GM19025 (cell line): ENCODE measurements at regions not wholly inside any gene's neighbourhood (a gene's known extent, or its start where the extent isn't known, plus 50 kb on each side); places are given as distances from the start of the nearest gene placed in this dataset.

Experiments used
- ATAC-seq: cut with Tn5 transposase; IDR thresholded peaks from one replicate; pipeline ENCODE4 v1.9.1; 2021; ENCODE audit warnings: mild to moderate bottlenecking, low read depth, moderate library complexity; ENCODE audit not compliant: unreplicated experiment

- no peak for ATAC-seq
These were observed 146.5 kb downstream of the SYK start for GRCh38 chr9:90948156-90948555.

DNA sequence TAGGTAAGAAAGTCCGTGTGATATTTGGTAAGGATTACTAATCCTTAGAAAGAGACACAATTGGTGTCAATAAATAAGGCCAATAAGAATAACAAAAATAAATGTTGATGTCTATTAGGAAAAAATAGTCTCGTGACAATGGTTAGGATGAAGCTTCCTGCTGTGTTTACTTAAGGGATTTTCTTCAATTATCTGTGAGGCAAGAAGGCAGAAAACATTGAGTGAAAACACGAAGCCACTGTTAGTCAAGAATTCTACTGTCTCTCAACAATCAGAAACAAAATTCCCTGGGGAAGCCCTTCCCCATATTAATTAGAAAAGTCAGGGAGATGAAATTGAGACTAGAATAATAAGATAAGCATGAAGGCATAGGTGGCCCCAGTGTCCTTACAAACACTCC lies 149.0 kb downstream of the SYK start:
- no peak for ATAC-seq

DNA sequence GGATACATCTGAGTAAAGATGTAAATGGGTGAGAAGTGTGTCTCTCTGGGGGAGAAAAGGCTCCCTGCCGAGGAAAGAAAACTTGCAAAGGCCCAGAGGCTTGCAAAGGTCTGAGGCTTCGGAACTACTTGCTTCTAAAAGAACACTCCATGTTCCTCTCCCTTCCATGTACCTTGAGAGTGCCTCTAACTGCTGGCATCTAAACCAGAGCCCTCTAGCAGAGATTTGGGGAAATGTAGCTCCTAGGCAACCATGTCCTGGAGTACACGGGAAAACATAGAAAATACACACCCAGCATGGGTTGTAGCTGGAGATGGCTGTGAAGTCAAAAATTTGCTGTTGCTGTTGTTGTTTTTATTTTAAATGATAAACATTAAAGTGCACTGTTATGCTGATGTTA lies 151.6 kb downstream of the SYK start:
- ATAC-seq: no peak

GRCh38 chr9:90953805-90954204 lies 152.2 kb downstream of the SYK start:
- no peak for ATAC-seq

DNA sequence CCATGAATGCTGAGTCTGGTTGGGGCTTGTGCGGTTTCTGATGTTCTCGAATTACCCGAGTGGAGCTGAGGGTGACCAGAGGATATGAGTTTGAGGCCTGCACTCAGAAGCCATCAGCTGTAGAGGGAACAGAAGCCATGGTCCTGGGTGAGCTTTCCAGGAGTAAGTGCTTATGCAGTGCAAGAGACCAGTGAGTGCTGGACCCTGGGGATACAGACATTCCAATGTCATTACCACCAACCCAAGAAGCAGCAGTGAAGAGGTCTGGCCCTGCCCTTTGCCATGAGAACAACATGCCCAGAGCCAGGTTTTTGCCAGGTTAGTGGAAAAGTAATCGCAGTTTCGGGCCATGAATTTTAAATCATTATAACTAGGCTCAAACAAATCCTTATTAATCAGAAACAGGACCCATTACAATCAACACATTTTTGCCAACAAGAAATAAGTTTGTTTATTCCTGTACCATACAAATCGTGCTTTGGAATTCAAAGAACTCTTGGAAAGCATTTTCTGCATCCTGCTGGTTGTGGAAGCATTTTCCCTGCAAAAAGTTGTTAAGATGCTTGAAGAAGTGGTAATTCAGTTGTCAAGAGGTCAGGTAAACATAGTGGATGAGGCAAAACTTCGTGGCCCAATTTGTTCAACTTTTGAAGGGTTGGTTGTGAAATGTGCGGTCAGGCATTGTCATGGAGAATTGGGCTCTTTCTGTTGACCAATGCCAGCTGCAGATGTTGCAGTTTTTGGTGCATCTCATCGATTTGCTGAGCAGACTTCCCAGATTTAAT lies 154.6 kb downstream of the SYK start:
- ATAC-seq: no peak

- ATAC-seq: no peak
These were observed 156.7 kb downstream of the SYK start for GRCh38 chr9:90958328-90958727.

DNA sequence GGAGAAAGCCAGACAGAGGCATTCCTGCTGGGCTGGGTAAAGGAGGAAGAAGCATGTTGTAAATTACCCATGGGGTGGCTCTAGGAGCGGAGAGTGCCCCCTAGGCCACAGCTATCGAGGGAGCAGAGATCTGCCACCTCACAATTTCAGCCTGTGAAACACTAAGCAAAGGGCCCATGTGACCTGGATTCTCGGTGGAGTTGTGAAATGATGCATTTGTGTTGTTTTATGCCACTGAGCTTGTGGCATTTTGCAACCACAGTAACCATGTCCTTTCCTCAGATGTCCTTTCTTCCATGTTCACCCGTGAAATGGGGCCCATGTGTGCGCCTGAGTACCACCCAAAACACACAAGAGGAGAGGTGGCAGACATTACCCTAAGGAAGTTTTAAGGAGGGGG lies 159.3 kb downstream of the SYK start:
- no peak for ATAC-seq

DNA sequence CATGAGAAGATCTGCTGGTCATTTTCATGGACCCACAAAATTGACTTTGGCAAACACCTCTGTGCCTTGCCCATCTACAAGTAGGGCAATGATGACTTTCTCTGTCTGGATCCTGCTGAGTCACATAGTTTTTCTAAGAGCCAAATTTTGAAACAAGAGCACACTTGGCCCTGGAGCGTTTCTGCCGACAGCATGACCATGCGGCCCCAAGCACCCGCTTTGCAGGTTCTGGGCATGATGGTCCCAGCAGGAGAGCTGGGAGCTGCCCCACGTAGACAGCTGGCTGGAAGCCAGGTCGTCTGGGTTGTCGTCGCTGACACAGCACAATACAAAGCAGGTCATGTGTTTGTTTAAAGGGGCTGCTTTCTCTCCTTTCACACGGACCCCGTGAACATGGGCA lies 159.8 kb downstream of the SYK start:
- no peak for ATAC-seq

- no peak for ATAC-seq
These were observed 162.7 kb downstream of the SYK start for GRCh38 chr9:90964101-90965020.

- ATAC-seq: no peak
These were observed 163.8 kb downstream of the SYK start for GRCh38 chr9:90965226-90966030.

- ATAC-seq: no peak
These were observed 164.3 kb downstream of the SYK start for GRCh38 chr9:90966031-90966290.

DNA sequence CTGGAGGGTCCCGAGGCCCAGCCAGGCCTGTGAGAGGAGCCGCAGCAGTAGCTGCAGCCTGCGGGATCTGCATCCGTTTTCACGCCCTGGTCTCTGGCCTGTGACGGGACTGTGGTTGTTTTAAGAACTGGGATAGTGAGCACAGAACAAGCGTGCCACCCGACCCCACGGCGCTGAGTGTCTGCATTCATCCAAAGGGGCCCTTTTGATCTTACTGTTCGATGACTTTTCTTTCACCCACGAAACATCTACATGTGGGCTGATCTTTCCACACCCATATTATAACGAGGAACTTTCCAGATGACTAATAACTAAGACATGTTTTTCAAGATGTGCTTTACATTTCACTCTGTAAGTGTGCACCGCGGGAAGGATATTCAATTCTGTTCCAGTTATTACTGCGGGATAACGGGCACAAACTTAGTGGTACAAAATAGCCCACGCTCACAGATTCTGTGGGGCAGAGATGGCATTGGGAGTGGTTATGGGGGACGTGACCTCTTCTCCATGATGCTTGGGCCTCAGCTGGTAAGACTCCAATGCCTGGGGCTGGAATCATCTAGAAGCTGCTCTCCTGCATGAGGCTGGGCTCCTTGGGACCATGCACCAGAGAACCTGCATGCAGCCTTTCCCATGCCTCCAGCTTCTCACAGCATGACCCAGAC lies 165.0 kb downstream of the SYK start:
- no peak for ATAC-seq

DNA sequence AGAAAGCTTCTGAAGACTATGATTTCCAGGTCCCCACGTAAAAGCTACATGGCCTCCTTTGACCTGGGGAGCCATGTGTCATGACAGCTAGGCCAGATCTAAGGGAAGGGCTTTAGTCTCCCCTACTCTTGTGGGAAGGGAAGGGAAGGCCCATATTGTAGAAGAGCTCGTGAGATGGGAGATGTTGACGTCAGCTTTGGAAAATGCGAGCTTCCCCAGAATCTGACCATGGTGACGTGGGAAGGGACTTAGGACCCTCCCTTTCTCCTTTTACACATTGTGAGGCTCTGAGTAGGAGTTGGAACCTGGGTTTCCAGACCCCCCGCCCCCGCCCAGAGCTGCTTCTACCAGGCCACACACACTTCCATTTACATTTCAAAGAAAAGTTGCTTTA lies 165.5 kb downstream of the SYK start:
- no peak for ATAC-seq

DNA sequence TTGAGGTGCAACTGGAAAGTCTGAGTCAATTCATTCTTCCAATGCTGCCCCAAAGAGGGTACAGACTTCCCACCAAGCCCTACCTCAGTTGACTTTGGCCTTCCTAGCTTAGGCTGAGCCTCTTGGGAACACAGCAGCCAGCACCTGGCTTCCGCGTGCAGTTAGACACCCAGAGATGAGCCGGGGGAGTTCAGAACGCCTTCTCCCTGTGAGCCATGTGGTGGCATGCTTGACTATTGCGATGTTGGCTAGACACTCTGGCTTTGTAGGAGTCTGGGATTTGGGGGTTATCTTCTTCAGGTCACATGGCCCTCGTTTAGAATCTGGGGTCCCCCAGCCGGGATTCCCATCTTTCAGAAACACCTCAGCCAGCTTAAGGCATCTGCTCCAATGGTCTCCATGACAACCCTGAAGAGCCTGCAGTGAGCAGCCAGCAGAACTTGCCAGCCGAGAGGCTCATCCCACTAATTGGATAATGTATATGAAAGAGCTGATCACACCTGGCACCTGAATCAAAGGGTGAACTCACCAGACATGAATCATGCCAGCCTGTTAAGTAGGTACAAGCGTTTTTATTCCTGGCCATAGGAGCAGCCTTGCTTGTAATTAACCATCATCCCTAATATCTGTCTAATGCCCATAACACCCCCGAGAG lies 167.5 kb downstream of the SYK start:
- no peak for ATAC-seq

DNA sequence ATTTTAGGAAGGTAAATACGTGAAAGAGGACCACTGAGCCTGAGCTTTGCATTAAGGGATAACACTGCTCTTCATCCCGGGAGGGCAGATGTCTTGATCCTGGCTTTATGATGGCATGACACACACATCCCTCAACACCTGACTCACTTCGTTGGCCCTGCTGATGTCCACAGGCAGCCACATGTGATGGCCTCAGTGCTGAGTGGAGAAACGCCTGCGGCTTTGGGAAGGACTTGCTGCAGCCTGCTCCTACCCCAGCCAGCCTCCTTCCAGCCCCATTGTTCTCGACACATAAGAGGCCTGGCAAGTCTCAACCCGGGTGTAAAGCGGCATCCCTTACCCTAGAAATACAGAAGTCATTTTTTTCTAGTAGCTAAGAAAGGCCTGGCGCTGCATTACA lies 169.0 kb downstream of the SYK start:
- no peak for ATAC-seq

DNA sequence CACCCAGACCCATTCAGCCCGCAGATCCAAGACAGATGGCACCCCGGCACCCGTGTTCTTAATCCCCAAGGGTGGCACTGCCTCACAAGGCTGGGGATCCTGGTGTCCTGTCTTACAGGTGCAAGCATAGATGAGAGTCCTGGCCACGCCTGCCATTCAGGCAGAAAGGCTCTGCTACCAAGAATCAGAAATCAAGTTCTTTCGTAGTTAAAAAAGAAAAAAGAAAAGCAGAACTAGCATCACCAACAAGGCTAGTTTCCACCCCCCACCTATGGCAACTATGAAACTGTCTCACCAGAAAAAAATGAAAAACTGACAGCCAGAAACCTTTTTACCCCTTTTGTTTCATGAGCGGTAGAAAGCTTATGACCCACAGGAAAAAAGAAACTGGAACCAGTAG lies 170.4 kb downstream of the SYK start:
- no peak for ATAC-seq

GRCh38 chr9:90974016-90974415 lies 172.4 kb downstream of the SYK start:
- ATAC-seq: no peak

GRCh38 chr9:90974643-90975245 lies 173.1 kb downstream of the SYK start:
- no peak for ATAC-seq

- no peak for ATAC-seq
These were observed 174.3 kb downstream of the SYK start for GRCh38 chr9:90975781-90976538.
